ENCODE measurements at regions not wholly inside any gene's neighbourhood (a gene's known extent, or its start where the extent isn't known, plus 50 kb on each side); places are given as distances from the start of the nearest gene placed in this dataset.
"Not testable (repeated sequence)": the region's sequence is repeated elsewhere in the genome, so short reads cannot be mapped to it uniquely, and the experiment has no call there.

- TF ChIP-seq, protein P1, sequence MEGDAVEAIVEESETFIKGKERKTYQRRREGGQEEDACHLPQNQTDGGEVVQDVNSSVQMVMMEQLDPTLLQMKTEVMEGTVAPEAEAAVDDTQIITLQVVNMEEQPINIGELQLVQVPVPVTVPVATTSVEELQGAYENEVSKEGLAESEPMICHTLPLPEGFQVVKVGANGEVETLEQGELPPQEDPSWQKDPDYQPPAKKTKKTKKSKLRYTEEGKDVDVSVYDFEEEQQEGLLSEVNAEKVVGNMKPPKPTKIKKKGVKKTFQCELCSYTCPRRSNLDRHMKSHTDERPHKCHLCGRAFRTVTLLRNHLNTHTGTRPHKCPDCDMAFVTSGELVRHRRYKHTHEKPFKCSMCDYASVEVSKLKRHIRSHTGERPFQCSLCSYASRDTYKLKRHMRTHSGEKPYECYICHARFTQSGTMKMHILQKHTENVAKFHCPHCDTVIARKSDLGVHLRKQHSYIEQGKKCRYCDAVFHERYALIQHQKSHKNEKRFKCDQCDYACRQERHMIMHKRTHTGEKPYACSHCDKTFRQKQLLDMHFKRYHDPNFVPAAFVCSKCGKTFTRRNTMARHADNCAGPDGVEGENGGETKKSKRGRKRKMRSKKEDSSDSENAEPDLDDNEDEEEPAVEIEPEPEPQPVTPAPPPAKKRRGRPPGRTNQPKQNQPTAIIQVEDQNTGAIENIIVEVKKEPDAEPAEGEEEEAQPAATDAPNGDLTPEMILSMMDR (IDR thresholded peaks at IDR 0.05) = not testable (repeated sequence)
- not testable (repeated sequence) for TF ChIP-seq POLR2A (IDR thresholded peaks at IDR 0.05)
Measured at GRCh38 chr1:234819845-234820244, 209.9 kb upstream of the IRF2BP2 start.
